DMS53 (cell line): ENCODE measurements at regions not wholly inside any gene's neighbourhood (a gene's known extent, or its start where the extent isn't known, plus 50 kb on each side); places are given as distances from the start of the nearest gene placed in this dataset.
"Not testable (repeated sequence)": the region's sequence is repeated elsewhere in the genome, so short reads cannot be mapped to it uniquely, and the experiment has no call there.

Experiments used
- DNase-seq: peaks from one replicate; lab custom pipeline; 2025; lab: John Stamatoyannopoulos, UW

DNA sequence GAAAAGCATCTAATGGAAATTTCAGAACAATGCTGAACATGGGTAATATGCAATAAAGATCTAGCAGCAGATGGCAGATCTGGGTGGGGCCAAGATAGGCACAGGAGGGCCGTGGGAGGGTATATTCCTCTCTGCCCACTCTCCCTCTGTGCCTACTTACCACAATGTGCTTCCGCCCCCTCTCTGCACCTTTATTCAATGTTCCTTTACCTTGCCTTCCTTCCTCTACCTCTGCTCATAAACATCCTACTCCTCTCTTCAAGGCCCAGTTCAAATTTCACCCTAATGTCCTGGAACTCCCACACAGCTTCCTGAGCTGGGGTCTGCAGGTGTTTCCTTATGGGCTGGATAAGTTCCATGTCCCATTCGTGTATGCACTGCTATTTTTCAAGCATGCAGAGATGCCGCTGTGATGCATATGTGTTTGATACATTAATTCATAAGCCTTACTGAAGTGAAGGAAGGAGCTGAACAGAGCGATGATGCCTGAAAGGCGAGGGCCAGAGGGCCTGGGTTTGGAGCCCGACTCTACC, 65.6 kb upstream of the EDEM3 start:
- DNase-seq, result no peak

GRCh38 chr1:184818646-184819045, 64.0 kb upstream of the EDEM3 start:
- DNase-seq, result no peak

DNA sequence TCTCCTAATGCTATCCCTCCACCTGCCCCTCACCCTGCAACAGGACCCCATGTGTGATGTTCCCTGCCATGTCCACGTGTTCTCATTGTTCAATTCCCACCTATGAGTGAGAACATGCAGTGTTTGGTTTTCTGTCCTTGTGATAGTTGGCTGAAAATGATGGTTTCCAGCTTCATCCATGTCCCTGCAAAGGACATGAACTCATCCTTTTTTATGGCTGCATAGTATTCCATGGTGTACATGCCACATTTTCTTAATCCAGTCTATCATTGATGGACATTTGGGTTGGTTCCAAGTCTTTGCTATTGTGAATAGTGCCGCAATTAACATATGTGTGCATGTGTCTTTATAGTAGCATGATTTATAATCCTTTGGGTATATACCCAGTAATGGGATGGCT, 62.3 kb upstream of the EDEM3 start:
- not testable (repeated sequence) for DNase-seq

- peak; percentile 22 for DNase-seq
These were observed 59.0 kb upstream of the EDEM3 start for GRCh38 chr1:184813528-184814089.

DNA sequence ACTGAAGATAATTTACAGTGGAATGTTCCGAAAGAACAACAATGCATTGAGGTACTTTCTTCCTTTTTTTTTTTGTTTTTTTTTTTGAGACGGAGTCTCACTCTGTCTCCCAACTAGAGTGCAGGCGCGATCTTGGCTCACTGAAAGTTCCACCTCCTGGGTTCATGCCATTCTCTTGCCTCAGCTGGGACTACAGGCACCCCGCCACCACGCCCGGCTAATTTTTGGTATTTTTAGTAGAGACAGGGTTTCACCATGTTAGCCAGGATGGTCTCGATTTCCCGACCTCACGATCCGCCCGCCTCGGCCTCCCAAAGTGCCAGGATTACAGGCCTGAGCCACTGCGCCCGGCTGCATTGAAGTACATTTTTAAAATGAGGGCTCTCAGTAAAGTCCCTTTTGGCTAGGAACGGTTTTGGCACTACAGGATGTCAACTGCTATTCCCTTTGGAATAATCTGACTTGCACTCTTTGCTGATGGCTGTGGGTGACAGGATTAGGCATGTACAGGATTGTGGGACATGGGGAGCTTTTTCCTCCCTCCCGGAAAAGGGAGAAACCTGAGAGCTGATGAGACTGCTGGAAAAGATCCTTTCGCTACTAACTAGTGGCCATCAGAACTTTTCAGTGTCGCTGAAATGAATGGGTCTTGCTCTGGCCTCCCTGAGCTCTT, 56.9 kb upstream of the EDEM3 start:
- no peak for DNase-seq

DNA sequence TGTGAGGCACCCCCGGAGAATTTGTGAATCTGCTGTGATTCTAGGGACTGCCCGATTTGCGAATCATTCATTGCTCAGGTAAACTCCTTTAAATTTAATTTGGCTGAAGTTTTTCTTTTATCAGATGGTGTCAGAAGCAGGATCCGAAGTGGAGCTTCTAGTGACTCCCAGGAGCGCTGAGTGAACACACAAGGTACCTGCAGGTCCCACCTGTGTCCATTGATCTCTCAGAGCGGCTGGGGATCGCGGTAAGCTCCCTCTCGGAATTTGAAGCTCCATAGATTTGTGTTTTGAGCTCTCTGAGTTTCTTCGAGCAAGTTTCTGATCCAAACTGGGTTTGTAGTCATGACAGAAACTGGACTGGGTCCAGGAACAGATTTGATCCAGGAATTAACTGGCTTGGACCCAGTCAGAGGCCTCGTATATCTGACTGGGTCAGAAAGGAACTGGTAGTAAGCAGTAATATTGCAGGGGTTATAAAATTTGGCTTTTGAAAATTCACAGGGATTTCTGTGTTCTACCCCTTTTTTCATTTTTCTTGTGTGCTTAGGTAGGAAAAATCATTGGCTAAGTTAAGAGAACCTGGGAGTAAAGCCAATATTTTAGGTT, 56.2 kb upstream of the EDEM3 start:
- DNase-seq, result no peak

- DNase-seq, result no peak
These were observed 51.7 kb upstream of the EDEM3 start for GRCh38 chr1:184806296-184806721.

DNA sequence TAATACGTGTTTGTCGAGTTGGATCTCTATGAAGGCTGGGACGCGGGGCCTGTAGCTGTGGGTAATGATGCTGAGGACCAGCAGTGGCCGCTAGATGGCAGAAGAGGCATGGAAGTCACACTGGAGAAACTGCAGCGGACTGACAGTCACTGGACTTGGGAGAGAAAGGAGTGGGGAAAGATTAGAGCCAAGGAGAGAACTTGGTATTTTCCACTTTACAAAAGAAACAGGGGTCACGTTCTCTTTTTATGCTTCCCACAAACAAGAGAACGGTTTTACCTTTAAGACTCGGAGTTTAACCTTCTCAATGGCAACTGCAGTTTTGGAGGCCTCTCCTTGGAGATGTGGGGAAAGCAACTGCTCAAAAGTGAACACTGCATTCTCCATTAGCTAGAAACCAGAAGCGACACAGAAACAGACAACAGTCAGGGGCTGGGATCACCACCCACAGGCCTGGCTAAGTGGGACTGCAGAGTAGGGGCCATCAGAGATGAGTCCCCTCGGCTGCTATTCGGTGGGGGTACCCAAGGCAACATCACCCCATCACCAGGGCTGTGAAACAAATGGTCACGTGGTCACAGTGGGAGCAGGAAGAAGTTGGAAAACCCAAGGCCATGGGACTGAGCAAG, 51.1 kb upstream of the EDEM3 start:
- peak; percentile 90 for DNase-seq
